Fibroblast of lung (primary cell): ENCODE measurements at regions not wholly inside any gene's neighbourhood (a gene's known extent, or its start where the extent isn't known, plus 50 kb on each side); places are given as distances from the start of the nearest gene placed in this dataset.

Experiments used
- DNase-seq, 2 donors: peaks; one replicate each; pipeline versions ENCODE4 v3.0.0 to v3.0.0-alpha.2; 2010; ENCODE audit warnings: low read depth in 2 of 2
- H2AFZ ChIP-seq: 2 replicates; pipeline ENCODE4 v1.5.1; 2012; ENCODE audit warnings: low read length, control low read depth, inconsistent platforms
- H3K27ac ChIP-seq: 2 replicates; pipeline ENCODE4 v1.5.1; 2011; ENCODE audit warnings: low read length, control low read depth; ENCODE audit not compliant: insufficient read depth
- H3K27me3 ChIP-seq: 2 replicates; pipeline ENCODE4 v1.5.1; 2011; ENCODE audit warnings: mild to moderate bottlenecking, low read length; ENCODE audit not compliant: control insufficient read depth, insufficient read depth
- H3K36me3 ChIP-seq: 2 replicates; pipeline ENCODE4 v1.5.1; 2011; ENCODE audit warnings: low read length; ENCODE audit not compliant: control insufficient read depth, insufficient read depth
- H3K4me1 ChIP-seq: 2 replicates; pipeline ENCODE4 v1.5.1; 2011; ENCODE audit warnings: low read length; ENCODE audit not compliant: control insufficient read depth, insufficient read depth; ENCODE audit errors: extremely low read depth
- H3K4me2 ChIP-seq: 2 replicates; pipeline ENCODE4 v1.5.1; 2011; ENCODE audit warnings: low read length, control low read depth; ENCODE audit not compliant: insufficient read depth; ENCODE audit errors: extremely low read depth
- H3K4me3 ChIP-seq, 4 experiments: fragments of 200-600 bp in 1 of 4; sonication (generic) in 1 of 4; replicated peaks in 1 of 4; 2 replicates each; pipeline ENCODE4 v1.5.1; 2011 to 2016; ENCODE audit warnings: low read length in 4 of 4, low read depth in 3 of 4, mild to moderate bottlenecking in 3 of 4, control low read depth in 2 of 4, inconsistent platforms in 1 of 4, mixed read lengths in 1 of 4; ENCODE audit not compliant: insufficient read depth in 1 of 4; ENCODE audit errors: control extremely low read depth in 1 of 4
- H3K79me2 ChIP-seq: 2 replicates; pipeline ENCODE4 v1.5.1; 2012; ENCODE audit warnings: mild to moderate bottlenecking, low read length, inconsistent platforms; ENCODE audit not compliant: control insufficient read depth, insufficient read depth
- H3K9ac ChIP-seq: 2 replicates; pipeline ENCODE4 v1.5.1; 2011; ENCODE audit warnings: mild to moderate bottlenecking, low read length, control low read depth; ENCODE audit not compliant: insufficient read depth
- H3K9me3 ChIP-seq: 2 replicates; pipeline ENCODE4 v1.5.1; 2012; ENCODE audit warnings: low read depth, low read length; ENCODE audit not compliant: control insufficient read depth, insufficient read depth
- H4K20me1 ChIP-seq: 2 replicates; pipeline ENCODE4 v1.5.1; 2011; ENCODE audit warnings: low read length; ENCODE audit not compliant: control insufficient read depth, insufficient read depth; ENCODE audit errors: extremely low read depth
- CTCF ChIP-seq, 2 donors: IDR thresholded peaks in 1 of 2; conservative IDR thresholded peaks in 1 of 2; 1 replicate in 1 of 2; 2 replicates in 1 of 2; pipeline ENCODE4 v1.5.1; 2011 to 2012; ENCODE audit warnings: low read length in 2 of 2, control low read depth in 1 of 2, inconsistent platforms in 1 of 2, low read depth in 1 of 2, mild to moderate bottlenecking in 1 of 2
- EZH2 ChIP-seq: IDR thresholded peaks from 2 replicates; pipeline ENCODE4 v1.5.1; 2012; ENCODE audit warnings: low read length, control low read depth, mild to moderate bottlenecking; ENCODE audit errors: missing control alignments

- DNase-seq: peak; percentile 40 to 64
- Histone ChIP-seq H3K9me3 (no peaks in the 10 kb centered on the region), H3K79me2 (no peaks in the 10 kb centered on the region), H3K4me2 (no peak overlapping the region), H4K20me1 (no peaks in the 10 kb centered on the region), H3K4me3 (no peak overlapping the region), H3K4me1 (no peaks in the 10 kb centered on the region), H3K27ac (no peak overlapping the region), H3K36me3 (no peaks in the 10 kb centered on the region), H3K9ac (no peak overlapping the region), H2AFZ (no peak overlapping the region), H3K27me3 (no peaks in the 10 kb centered on the region)
- TF ChIP-seq EZH2: no peak
- TF ChIP-seq CTCF (conservative IDR thresholded peaks at IDR 0.05 in 1 of 2, IDR thresholded peaks at IDR 0.05 in 1 of 2; ENCODE audit: low read depth in 1 of 2, low read length in 2 of 2): no peak
Measured at GRCh38 chr1:81304187-81304586, 496.5 kb upstream of the ADGRL2 start.

- TF ChIP-seq CTCF (conservative IDR thresholded peaks at IDR 0.05 in 1 of 2, IDR thresholded peaks at IDR 0.05 in 1 of 2; ENCODE audit: low read depth in 1 of 2, low read length in 2 of 2): no peak
- TF ChIP-seq EZH2: no peak
- H3K27me3 ChIP-seq: no peaks in the 10 kb centered on the region
- no peak overlapping the region for H3K4me3 ChIP-seq
- no peaks in the 10 kb centered on the region for H3K9me3 ChIP-seq
- H3K36me3 ChIP-seq: no peaks in the 10 kb centered on the region
- no peaks in the 10 kb centered on the region for H4K20me1 ChIP-seq
- no peak for DNase-seq
- H3K9ac ChIP-seq: no peak overlapping the region
- H3K4me2 ChIP-seq: no peak overlapping the region
- H3K27ac ChIP-seq: no peak overlapping the region
- H3K4me1 ChIP-seq: no peaks in the 10 kb centered on the region
- H2AFZ ChIP-seq: no peak overlapping the region
- no peaks in the 10 kb centered on the region for H3K79me2 ChIP-seq
Measured at GRCh38 chr1:81299892-81300291, 500.8 kb upstream of the ADGRL2 start.

- H3K9me3 ChIP-seq: no peaks in the 10 kb centered on the region
- H3K4me2 ChIP-seq: no peak overlapping the region
- no peak for TF ChIP-seq EZH2
- no peak for TF ChIP-seq CTCF (conservative IDR thresholded peaks at IDR 0.05 in 1 of 2, IDR thresholded peaks at IDR 0.05 in 1 of 2; ENCODE audit: low read depth in 1 of 2, low read length in 2 of 2)
- H3K9ac ChIP-seq: no peak overlapping the region
- no peaks in the 10 kb centered on the region for H3K79me2 ChIP-seq
- H3K36me3 ChIP-seq: no peaks in the 10 kb centered on the region
- no peak overlapping the region for H3K4me3 ChIP-seq
- no peak overlapping the region for H2AFZ ChIP-seq
- H3K27ac ChIP-seq: no peak overlapping the region
- DNase-seq: peak in 1 of 2 donors; percentile 52
- H4K20me1 ChIP-seq: no peaks in the 10 kb centered on the region
- H3K4me1 ChIP-seq: no peaks in the 10 kb centered on the region
- no peaks in the 10 kb centered on the region for H3K27me3 ChIP-seq
Measured at GRCh38 chr1:81298266-81298665, 502.5 kb upstream of the ADGRL2 start.
